Nephron (organoid): ENCODE measurements at regions not wholly inside any gene's neighbourhood (a gene's known extent, or its start where the extent isn't known, plus 50 kb on each side); places are given as distances from the start of the nearest gene placed in this dataset.

Experiments
- H3K27ac Mint-ChIP-seq, 3 experiments: 2 replicates each; pipeline ENCODE4 v1.8.0; 2020; ENCODE audit warnings: mixed read lengths in 3 of 3, mild to moderate bottlenecking in 2 of 3, moderate library complexity in 1 of 3
- H3K27me3 Mint-ChIP-seq: 2 replicates; pipeline ENCODE4 v1.8.0; 2021; ENCODE audit warnings: low read depth, mild to moderate bottlenecking, moderate library complexity, mixed read lengths
- H3K36me3 Mint-ChIP-seq: 2 replicates; pipeline ENCODE4 v1.8.0; 2020; ENCODE audit warnings: low read depth, mixed read lengths
- H3K4me1 Mint-ChIP-seq: 2 replicates; pipeline ENCODE4 v1.8.0; 2020; ENCODE audit warnings: mixed read lengths
- H3K4me3 Mint-ChIP-seq, 3 experiments: 2 replicates each; pipeline ENCODE4 v1.8.0; 2020; ENCODE audit warnings: mild to moderate bottlenecking in 3 of 3, mixed read lengths in 3 of 3, moderate library complexity in 2 of 3
- H3K9me3 Mint-ChIP-seq: 2 replicates; pipeline ENCODE4 v1.8.0; 2020; ENCODE audit warnings: mixed read lengths
- CTCF ChIP-seq, 3 experiments: fragments of 200-600 bp; sonication (generic); IDR thresholded peaks; one replicate each; pipeline ENCODE4 v1.5.0; 2021; ENCODE audit warnings: antibody characterized with exemption in 3 of 3; ENCODE audit not compliant: unreplicated experiment in 3 of 3

- Mint-ChIP-seq H3K27ac (no peak overlapping the region), H3K4me1 (peaks cover 12% of the 10 kb centered on the region), H3K36me3 (peaks cover 3% of the 10 kb centered on the region), H3K9me3 (no peaks in the 10 kb centered on the region), H3K4me3 (no peak overlapping the region), H3K27me3 (no peaks in the 10 kb centered on the region)
- no peak for TF ChIP-seq CTCF (IDR thresholded peaks at IDR 0.05; ENCODE audit: unreplicated experiment in 3 of 3)
Measured at GRCh38 chr18:23369266-23369665, 83.8 kb upstream of the RIOK3 start.

- peaks cover 12% of the 10 kb centered on the region for H3K4me1 Mint-ChIP-seq
- H3K36me3 Mint-ChIP-seq, result peaks cover 3% of the 10 kb centered on the region
- TF ChIP-seq CTCF (IDR thresholded peaks at IDR 0.05; ENCODE audit: unreplicated experiment in 3 of 3), result no peak
- no peaks in the 10 kb centered on the region for H3K27me3 Mint-ChIP-seq
- no peak overlapping the region for H3K27ac Mint-ChIP-seq
- no peaks in the 10 kb centered on the region for H3K9me3 Mint-ChIP-seq
- no peak overlapping the region for H3K4me3 Mint-ChIP-seq
Measured at GRCh38 chr18:23373570-23373969, 79.5 kb upstream of the RIOK3 start.

- Mint-ChIP-seq H3K36me3 (no peaks in the 10 kb centered on the region), H3K27me3 (no peaks in the 10 kb centered on the region), H3K4me3 (no peak overlapping the region), H3K4me1 (peaks cover 12% of the 10 kb centered on the region), H3K27ac (no peak overlapping the region), H3K9me3 (no peaks in the 10 kb centered on the region)
- no peak for TF ChIP-seq CTCF (IDR thresholded peaks at IDR 0.05; ENCODE audit: unreplicated experiment in 3 of 3)
Measured at GRCh38 chr18:23377669-23378301, 75.3 kb upstream of the RIOK3 start.

- Mint-ChIP-seq H3K4me1 (peaks cover 12% of the 10 kb centered on the region), H3K9me3 (no peaks in the 10 kb centered on the region), H3K4me3 (no peak overlapping the region), H3K27me3 (no peaks in the 10 kb centered on the region), H3K27ac (no peak overlapping the region), H3K36me3 (peaks cover 4% of the 10 kb centered on the region)
- TF ChIP-seq CTCF (IDR thresholded peaks at IDR 0.05; ENCODE audit: unreplicated experiment in 3 of 3), result no peak
Measured at GRCh38 chr18:23378302-23378686, 74.8 kb upstream of the RIOK3 start.

GRCh38 chr18:23380001-23380550, 73.0 kb upstream of the RIOK3 start:
- peak overlapping the region; percentile 33 to 59 (median 39) for H3K27ac Mint-ChIP-seq
- peaks cover 12% of the 10 kb centered on the region for H3K36me3 Mint-ChIP-seq
- peaks cover 12% of the 10 kb centered on the region for H3K4me1 Mint-ChIP-seq
- no peak overlapping the region for H3K4me3 Mint-ChIP-seq
- TF ChIP-seq CTCF (IDR thresholded peaks at IDR 0.05; ENCODE audit: unreplicated experiment in 3 of 3), result no peak
- H3K27me3 Mint-ChIP-seq, result no peaks in the 10 kb centered on the region
- no peaks in the 10 kb centered on the region for H3K9me3 Mint-ChIP-seq

GRCh38 chr18:23380817-23381216, 72.3 kb upstream of the RIOK3 start:
- Mint-ChIP-seq H3K36me3 (peaks cover 12% of the 10 kb centered on the region), H3K9me3 (no peaks in the 10 kb centered on the region), H3K4me3 (no peak overlapping the region), H3K4me1 (peaks cover 12% of the 10 kb centered on the region), H3K27ac (peak overlapping the region in 2 of 3 experiments; percentile 22 to 39), H3K27me3 (no peaks in the 10 kb centered on the region)
- no peak for TF ChIP-seq CTCF (IDR thresholded peaks at IDR 0.05; ENCODE audit: unreplicated experiment in 3 of 3)
